SU-DHL-6 (cell line): ENCODE measurements at regions not wholly inside any gene's neighbourhood (a gene's known extent, or its start where the extent isn't known, plus 50 kb on each side); places are given as distances from the start of the nearest gene placed in this dataset.

Experiments
- H2AFZ ChIP-seq: fragments of 200-600 bp; sonication (generic); 2 replicates; pipeline ENCODE4 v1.6.1; 2014; ENCODE audit warnings: low read depth, mild to moderate bottlenecking, moderate library complexity, mixed read lengths, antibody characterized with exemption, low read length; ENCODE audit not compliant: severe bottlenecking
- H3F3A ChIP-seq: fragments of 200-600 bp; shearing (Covaris generic); 2 replicates; pipeline ENCODE4 v1.6.0; 2016; ENCODE audit warnings: antibody characterized with exemption, mild to moderate bottlenecking; ENCODE audit not compliant: insufficient read depth
- H3K27ac ChIP-seq: fragments of 200-600 bp; sonication (generic); 2 replicates; pipeline ENCODE4 v1.5.1; 2016; ENCODE audit warnings: low read depth, mild to moderate bottlenecking, low read length, moderate library complexity, mixed read lengths
- H3K27me3 ChIP-seq: fragments of 200-600 bp; sonication (generic), shearing (Covaris generic); 2 replicates; pipeline ENCODE4 v1.6.0; 2014; ENCODE audit warnings: mild to moderate bottlenecking, low read length
- H3K36me3 ChIP-seq: fragments of 200-600 bp; sonication (generic); 2 replicates; pipeline ENCODE4 v1.6.1; 2014; ENCODE audit warnings: mild to moderate bottlenecking, low read length, mixed read lengths
- H3K4me2 ChIP-seq: fragments of 300-600, 200-600 bp; shearing (Covaris generic), sonication (generic); 2 replicates; pipeline ENCODE4 v1.6.0; 2014; ENCODE audit warnings: low read length, low read depth, mild to moderate bottlenecking; ENCODE audit not compliant: poor library complexity, severe bottlenecking
- H3K4me3 ChIP-seq: fragments of 200-600 bp; sonication (generic); 2 replicates; pipeline ENCODE4 v1.5.1; 2014; ENCODE audit warnings: antibody characterized with exemption, low read length, mild to moderate bottlenecking, mixed read lengths; ENCODE audit not compliant: insufficient read depth, poor library complexity, severe bottlenecking
- H3K79me2 ChIP-seq: fragments of 200-600 bp; sonication (generic); 2 replicates; pipeline ENCODE4 v1.6.1; 2014; ENCODE audit warnings: mild to moderate bottlenecking, low read length, moderate library complexity; ENCODE audit not compliant: insufficient read depth
- H3K9ac ChIP-seq: fragments of 200-600 bp; sonication (generic); 2 replicates; pipeline ENCODE4 v1.7.0; 2014; ENCODE audit warnings: mild to moderate bottlenecking, low read length
- H3K9me2 ChIP-seq: fragments of 200-600 bp; sonication (generic); replicated peaks from 2 replicates; pipeline ENCODE4 v1.6.1; 2014; ENCODE audit warnings: low read length; ENCODE audit not compliant: insufficient read depth
- H3K9me3 ChIP-seq: fragments of 200-600 bp; sonication (generic); 2 replicates; pipeline ENCODE4 v1.6.1; 2014; ENCODE audit warnings: low read length, mixed read lengths; ENCODE audit not compliant: insufficient read depth
- H4K20me1 ChIP-seq: fragments of 200-600 bp; sonication (generic); 2 replicates; pipeline ENCODE4 v1.6.1; 2014; ENCODE audit warnings: low read depth, mild to moderate bottlenecking, antibody characterized with exemption, low read length, moderate library complexity, mixed read lengths
- CTCF ChIP-seq: fragments of 200-600 bp; sonication (generic); IDR thresholded peaks from one replicate; pipeline ENCODE4 v1.5.1; 2017; ENCODE audit warnings: antibody characterized with exemption, mild to moderate bottlenecking, low read length, moderate library complexity; ENCODE audit not compliant: insufficient read depth, poor library complexity, severe bottlenecking
- EZH2phosphoT487 ChIP-seq: fragments of 200-600 bp; sonication (generic), shearing (Covaris generic); conservative IDR thresholded peaks from 2 replicates; pipeline ENCODE4 v1.6.1; 2018; ENCODE audit warnings: mild to moderate bottlenecking, antibody characterized with exemption, low read length, moderate library complexity, mixed read lengths

- Histone ChIP-seq H3K27ac (no peak overlapping the region), H3K79me2 (no peaks in the 10 kb centered on the region), H3K9me3 (peaks cover 8% of the 10 kb centered on the region; the same call in 1 of the 2 replicates), H4K20me1 (no peaks in the 10 kb centered on the region), H3K9ac (no peak overlapping the region), H3K4me3 (no peak overlapping the region), H3K9me2 (no peaks in the 10 kb centered on the region), H3F3A (no peaks in the 10 kb centered on the region), H3K27me3 (no peaks in the 10 kb centered on the region), H3K36me3 (no peaks in the 10 kb centered on the region), H2AFZ (no peak overlapping the region), H3K4me2 (no peak overlapping the region)
- TF ChIP-seq CTCF = no peak
- no peak for TF ChIP-seq EZH2phosphoT487
Measured at GRCh38 chr1:25073640-25074270, 143.7 kb upstream of the RUNX3 start.

- no peak for TF ChIP-seq CTCF
- TF ChIP-seq EZH2phosphoT487 = no peak
- H3K9me3 ChIP-seq = peaks cover 6% of the 10 kb centered on the region; the same call in 1 of the 2 replicates
Measured at GRCh38 chr1:25072461-25072860, 142.4 kb upstream of the RUNX3 start.

GRCh38 chr1:25068829-25069228 lies 138.8 kb upstream of the RUNX3 start:
- H3K27ac ChIP-seq = no peak overlapping the region

More at GRCh38 chr1:25072461-25072860, 142.4 kb upstream of the RUNX3 start:
- Histone ChIP-seq H3K9ac (no peak overlapping the region), H3K27ac (no peak overlapping the region), H3K79me2 (no peaks in the 10 kb centered on the region), H2AFZ (no peak overlapping the region), H3F3A (no peaks in the 10 kb centered on the region), H3K4me2 (no peak overlapping the region), H3K4me3 (no peak overlapping the region), H3K27me3 (no peaks in the 10 kb centered on the region), H4K20me1 (no peaks in the 10 kb centered on the region), H3K36me3 (no peaks in the 10 kb centered on the region), H3K9me2 (no peaks in the 10 kb centered on the region)

More at GRCh38 chr1:25068829-25069228, 138.8 kb upstream of the RUNX3 start:
- peak; percentile 31 for TF ChIP-seq CTCF
- no peak for TF ChIP-seq EZH2phosphoT487
- no peak overlapping the region for H3K4me2 ChIP-seq
- no peak overlapping the region for H3K4me3 ChIP-seq
- H3K9me3 ChIP-seq = no peaks in the 10 kb centered on the region
- H3K9me2 ChIP-seq = no peaks in the 10 kb centered on the region
- H2AFZ ChIP-seq = no peak overlapping the region
- no peaks in the 10 kb centered on the region for H3K36me3 ChIP-seq
- no peaks in the 10 kb centered on the region for H3K27me3 ChIP-seq
- no peaks in the 10 kb centered on the region for H4K20me1 ChIP-seq
- no peaks in the 10 kb centered on the region for H3F3A ChIP-seq
- no peak overlapping the region for H3K9ac ChIP-seq
- no peaks in the 10 kb centered on the region for H3K79me2 ChIP-seq
